HL-60 (cell line): ENCODE measurements at regions not wholly inside any gene's neighbourhood (a gene's known extent, or its start where the extent isn't known, plus 50 kb on each side); places are given as distances from the start of the nearest gene placed in this dataset.

Experiments
- DNase-seq, 2 experiments: peaks; one replicate each; pipeline ENCODE4 v3.0.0-alpha.2; 2010 to 2020; ENCODE audit warnings: low read depth in 1 of 2, low spot score in 1 of 2
- H3K27ac ChIP-seq: fragments of 250-450 bp; sonication (Bioruptor Pico); replicated peaks from 2 replicates; pipeline ENCODE4 v1.5.1; 2020; ENCODE audit warnings: mild to moderate bottlenecking, moderate library complexity
- H3K27me3 ChIP-seq: fragments of 250-450 bp; sonication (Bioruptor Pico); 2 replicates; pipeline ENCODE4 v1.5.1; 2021; ENCODE audit warnings: mild to moderate bottlenecking, moderate library complexity; ENCODE audit not compliant: insufficient read depth, poor library complexity, severe bottlenecking
- H3K4me3 ChIP-seq: replicated peaks from 2 replicates; pipeline ENCODE4 v1.5.1; 2011; ENCODE audit warnings: mild to moderate bottlenecking, control low read depth, low read length; ENCODE audit not compliant: insufficient read depth
- GABPA ChIP-seq: IDR thresholded peaks from 2 replicates; pipeline ENCODE4 v1.6.1; 2012; ENCODE audit warnings: low read depth
- POLR2AphosphoS5 ChIP-seq: IDR thresholded peaks from 2 replicates; pipeline ENCODE4 v1.6.1; 2012; ENCODE audit warnings: low read depth
- SPI1 ChIP-seq: IDR thresholded peaks from 2 replicates; pipeline ENCODE4 v1.6.1; 2012; ENCODE audit warnings: low read depth, mild to moderate bottlenecking, borderline replicate concordance
- TF ChIP-seq, protein P1 (sequence below): IDR thresholded peaks from one replicate; pipeline ENCODE4 v1.5.1; 2011; ENCODE audit warnings: low read length, control low read depth, inconsistent platforms; ENCODE audit not compliant: insufficient read depth
- TF ChIP-seq, protein P2 (sequence below): IDR thresholded peaks from 2 replicates; pipeline ENCODE4 v1.6.1; 2012; ENCODE audit warnings: low read depth; ENCODE audit not compliant: insufficient replicate concordance

DNA sequence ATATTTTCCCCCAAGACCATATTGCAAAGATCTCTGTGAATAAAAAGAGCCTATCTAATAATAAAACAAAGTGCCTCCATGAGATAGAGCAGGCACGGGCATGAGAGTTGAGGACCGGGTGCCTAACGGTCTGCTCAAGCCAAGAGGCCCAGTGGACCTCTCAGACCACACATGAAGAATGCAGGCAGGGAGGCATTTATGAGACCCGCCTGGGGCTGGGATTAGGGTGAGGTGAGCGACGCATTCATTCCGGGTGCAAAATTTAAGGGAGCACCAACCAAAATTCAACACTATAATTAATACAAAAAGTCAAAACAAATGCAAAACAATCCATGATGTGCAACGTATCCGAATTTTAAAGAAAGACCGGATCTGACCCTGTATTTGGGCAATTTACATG lies 108.5 kb downstream of the MAF start:
- no peak for DNase-seq
- Histone ChIP-seq H3K4me3 (no peak overlapping the region), H3K27me3 (no peaks in the 10 kb centered on the region), H3K27ac (no peak overlapping the region)
- TF ChIP-seq POLR2AphosphoS5 (no peak), GABPA (no peak), SPI1 (no peak)
- TF ChIP-seq, protein P1, sequence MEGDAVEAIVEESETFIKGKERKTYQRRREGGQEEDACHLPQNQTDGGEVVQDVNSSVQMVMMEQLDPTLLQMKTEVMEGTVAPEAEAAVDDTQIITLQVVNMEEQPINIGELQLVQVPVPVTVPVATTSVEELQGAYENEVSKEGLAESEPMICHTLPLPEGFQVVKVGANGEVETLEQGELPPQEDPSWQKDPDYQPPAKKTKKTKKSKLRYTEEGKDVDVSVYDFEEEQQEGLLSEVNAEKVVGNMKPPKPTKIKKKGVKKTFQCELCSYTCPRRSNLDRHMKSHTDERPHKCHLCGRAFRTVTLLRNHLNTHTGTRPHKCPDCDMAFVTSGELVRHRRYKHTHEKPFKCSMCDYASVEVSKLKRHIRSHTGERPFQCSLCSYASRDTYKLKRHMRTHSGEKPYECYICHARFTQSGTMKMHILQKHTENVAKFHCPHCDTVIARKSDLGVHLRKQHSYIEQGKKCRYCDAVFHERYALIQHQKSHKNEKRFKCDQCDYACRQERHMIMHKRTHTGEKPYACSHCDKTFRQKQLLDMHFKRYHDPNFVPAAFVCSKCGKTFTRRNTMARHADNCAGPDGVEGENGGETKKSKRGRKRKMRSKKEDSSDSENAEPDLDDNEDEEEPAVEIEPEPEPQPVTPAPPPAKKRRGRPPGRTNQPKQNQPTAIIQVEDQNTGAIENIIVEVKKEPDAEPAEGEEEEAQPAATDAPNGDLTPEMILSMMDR: no peak
- TF ChIP-seq, protein P2, sequence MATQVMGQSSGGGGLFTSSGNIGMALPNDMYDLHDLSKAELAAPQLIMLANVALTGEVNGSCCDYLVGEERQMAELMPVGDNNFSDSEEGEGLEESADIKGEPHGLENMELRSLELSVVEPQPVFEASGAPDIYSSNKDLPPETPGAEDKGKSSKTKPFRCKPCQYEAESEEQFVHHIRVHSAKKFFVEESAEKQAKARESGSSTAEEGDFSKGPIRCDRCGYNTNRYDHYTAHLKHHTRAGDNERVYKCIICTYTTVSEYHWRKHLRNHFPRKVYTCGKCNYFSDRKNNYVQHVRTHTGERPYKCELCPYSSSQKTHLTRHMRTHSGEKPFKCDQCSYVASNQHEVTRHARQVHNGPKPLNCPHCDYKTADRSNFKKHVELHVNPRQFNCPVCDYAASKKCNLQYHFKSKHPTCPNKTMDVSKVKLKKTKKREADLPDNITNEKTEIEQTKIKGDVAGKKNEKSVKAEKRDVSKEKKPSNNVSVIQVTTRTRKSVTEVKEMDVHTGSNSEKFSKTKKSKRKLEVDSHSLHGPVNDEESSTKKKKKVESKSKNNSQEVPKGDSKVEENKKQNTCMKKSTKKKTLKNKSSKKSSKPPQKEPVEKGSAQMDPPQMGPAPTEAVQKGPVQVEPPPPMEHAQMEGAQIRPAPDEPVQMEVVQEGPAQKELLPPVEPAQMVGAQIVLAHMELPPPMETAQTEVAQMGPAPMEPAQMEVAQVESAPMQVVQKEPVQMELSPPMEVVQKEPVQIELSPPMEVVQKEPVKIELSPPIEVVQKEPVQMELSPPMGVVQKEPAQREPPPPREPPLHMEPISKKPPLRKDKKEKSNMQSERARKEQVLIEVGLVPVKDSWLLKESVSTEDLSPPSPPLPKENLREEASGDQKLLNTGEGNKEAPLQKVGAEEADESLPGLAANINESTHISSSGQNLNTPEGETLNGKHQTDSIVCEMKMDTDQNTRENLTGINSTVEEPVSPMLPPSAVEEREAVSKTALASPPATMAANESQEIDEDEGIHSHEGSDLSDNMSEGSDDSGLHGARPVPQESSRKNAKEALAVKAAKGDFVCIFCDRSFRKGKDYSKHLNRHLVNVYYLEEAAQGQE: no peak

DNA sequence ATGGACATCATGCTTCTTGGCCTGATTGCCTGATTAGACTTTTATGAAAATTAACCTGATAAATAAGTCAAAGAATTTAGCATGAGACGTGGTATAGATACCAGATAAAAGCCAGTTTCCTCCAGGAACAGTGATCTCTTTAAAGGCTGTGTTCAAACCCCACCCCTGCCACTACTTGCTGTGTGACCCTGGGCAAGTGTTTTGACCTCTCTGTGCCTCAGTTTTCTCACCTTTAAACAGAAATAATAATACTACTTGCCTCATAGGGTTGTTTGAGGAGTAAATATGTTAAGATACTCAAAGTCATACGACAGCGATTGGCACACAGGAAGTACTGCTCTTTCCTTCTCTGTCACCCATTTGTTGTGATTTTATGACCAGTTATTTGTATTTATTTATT lies 115.5 kb downstream of the MAF start:
- Histone ChIP-seq H3K27me3 (no peaks in the 10 kb centered on the region), H3K27ac (no peak overlapping the region), H3K4me3 (no peak overlapping the region)
- no peak for DNase-seq
- TF ChIP-seq, protein P2: no peak
- TF ChIP-seq GABPA: no peak
- TF ChIP-seq, protein P1: no peak
- no peak for TF ChIP-seq POLR2AphosphoS5
- no peak for TF ChIP-seq SPI1

DNA sequence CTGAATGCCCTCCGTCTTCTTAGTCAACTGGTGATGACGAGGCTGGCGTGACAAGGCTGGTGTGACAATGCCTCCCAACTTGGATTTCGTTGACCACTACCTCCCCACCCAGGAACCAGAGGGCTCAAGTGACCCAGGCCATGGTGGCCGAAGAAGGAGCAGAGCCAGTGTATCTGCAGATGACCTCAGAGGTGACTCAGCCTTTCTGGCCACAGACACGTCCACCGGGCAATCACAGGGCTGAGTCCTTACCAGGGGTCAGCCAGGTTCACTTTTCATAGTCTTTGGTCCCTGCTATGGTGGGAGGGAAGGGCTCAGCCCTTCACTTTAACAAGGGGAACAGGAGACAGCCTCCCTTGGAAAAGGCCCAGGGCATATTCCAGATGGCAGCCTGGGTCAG lies 116.3 kb downstream of the MAF start:
- TF ChIP-seq SPI1 (no peak), POLR2AphosphoS5 (no peak), GABPA (no peak)
- TF ChIP-seq, protein P1: no peak
- TF ChIP-seq, protein P2: no peak
- Histone ChIP-seq H3K27ac (no peak overlapping the region), H3K27me3 (no peaks in the 10 kb centered on the region), H3K4me3 (no peak overlapping the region)
- no peak for DNase-seq
